ENCODE measurements at regions not wholly inside any gene's neighbourhood (a gene's known extent, or its start where the extent isn't known, plus 50 kb on each side); places are given as distances from the start of the nearest gene placed in this dataset.

- no peak for TF ChIP-seq RXRA (IDR thresholded peaks at IDR 0.05)
- TF ChIP-seq CTCF (IDR thresholded peaks at IDR 0.05; ENCODE audit: low read depth, low read length, missing input control): no peak
- no peak for TF ChIP-seq YY1 (IDR thresholded peaks at IDR 0.05)
- TF ChIP-seq RAD21 (IDR thresholded peaks at IDR 0.05): no peak
- no peak for TF ChIP-seq REST (IDR thresholded peaks at IDR 0.05)
- no peak for TF ChIP-seq ATF3 (IDR thresholded peaks at IDR 0.05)
- no peak for TF ChIP-seq GABPA (IDR thresholded peaks at IDR 0.05 in 1 of 2, conservative IDR thresholded peaks at IDR 0.05 in 1 of 2)
Observed at GRCh38 chr4:45455217-45455616, 668.6 kb downstream of the GABRG1 start.

All from liver (tissue), 3 donors.